HG03460 (cell line): ENCODE measurements at regions not wholly inside any gene's neighbourhood (a gene's known extent, or its start where the extent isn't known, plus 50 kb on each side); places are given as distances from the start of the nearest gene placed in this dataset.

Experiments used
- ATAC-seq: cut with Tn5 transposase; IDR thresholded peaks from one replicate; pipeline ENCODE4 v1.9.1; 2021; ENCODE audit not compliant: unreplicated experiment

DNA sequence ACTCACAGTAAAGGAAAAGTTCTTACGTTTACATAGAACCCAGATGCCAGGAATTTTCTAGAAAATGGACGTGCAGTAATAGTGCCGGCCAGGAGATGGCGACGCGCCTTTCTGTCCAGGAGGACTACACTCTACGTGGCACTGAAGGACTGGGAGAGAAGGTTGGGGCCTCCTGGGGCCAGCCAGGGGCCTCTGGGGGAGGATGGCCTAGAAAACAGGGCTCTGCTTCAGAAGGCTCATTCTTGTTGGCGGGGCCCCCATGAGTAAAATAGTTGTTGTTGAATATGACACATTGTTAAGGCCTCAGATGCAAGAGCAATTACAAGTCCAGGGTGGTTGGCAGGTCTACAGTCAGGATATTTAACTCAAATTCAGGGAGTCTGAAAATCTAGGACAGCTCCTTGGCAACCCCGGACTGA is 120.1 kb upstream of the MAX start:
- no peak for ATAC-seq

DNA sequence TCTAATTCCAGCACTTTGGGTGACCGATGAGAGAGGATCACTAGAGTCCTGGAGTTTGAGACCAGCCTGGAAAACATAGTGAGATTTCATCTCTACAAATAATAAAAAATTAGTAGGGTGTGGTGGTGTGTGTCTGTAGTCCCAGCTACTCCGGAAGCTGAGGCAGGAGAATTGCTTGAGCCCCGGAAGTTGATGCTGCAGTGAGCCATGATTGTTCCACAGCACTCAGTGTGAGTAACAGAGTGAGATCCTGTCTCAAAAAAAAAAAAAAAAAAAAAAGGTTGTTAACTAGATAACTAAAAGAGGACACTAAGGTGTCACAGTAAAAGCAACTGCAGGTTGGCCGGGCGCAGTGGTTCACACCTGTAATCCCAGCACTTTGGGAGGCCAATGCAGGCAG is 121.3 kb upstream of the MAX start:
- no peak for ATAC-seq

DNA sequence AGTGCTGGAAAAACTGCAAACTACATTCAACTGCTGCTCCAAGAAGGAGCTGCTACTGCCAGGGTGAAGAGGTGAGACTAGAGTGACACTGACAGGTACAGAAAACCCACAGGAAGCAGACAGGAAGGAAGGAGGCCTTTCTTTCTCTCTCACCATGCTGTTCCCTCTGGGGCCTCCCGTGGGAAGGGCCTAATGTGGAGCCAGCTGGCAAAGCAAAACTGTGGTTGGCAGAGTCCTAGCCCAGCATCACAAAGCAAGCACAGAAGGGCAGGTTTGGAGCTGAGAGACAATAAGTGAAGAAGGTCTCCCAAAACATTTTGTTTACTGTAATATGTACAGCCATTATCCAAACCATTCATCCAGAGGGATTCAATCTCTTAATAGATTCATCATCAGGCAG is 122.5 kb upstream of the MAX start:
- no peak for ATAC-seq

DNA sequence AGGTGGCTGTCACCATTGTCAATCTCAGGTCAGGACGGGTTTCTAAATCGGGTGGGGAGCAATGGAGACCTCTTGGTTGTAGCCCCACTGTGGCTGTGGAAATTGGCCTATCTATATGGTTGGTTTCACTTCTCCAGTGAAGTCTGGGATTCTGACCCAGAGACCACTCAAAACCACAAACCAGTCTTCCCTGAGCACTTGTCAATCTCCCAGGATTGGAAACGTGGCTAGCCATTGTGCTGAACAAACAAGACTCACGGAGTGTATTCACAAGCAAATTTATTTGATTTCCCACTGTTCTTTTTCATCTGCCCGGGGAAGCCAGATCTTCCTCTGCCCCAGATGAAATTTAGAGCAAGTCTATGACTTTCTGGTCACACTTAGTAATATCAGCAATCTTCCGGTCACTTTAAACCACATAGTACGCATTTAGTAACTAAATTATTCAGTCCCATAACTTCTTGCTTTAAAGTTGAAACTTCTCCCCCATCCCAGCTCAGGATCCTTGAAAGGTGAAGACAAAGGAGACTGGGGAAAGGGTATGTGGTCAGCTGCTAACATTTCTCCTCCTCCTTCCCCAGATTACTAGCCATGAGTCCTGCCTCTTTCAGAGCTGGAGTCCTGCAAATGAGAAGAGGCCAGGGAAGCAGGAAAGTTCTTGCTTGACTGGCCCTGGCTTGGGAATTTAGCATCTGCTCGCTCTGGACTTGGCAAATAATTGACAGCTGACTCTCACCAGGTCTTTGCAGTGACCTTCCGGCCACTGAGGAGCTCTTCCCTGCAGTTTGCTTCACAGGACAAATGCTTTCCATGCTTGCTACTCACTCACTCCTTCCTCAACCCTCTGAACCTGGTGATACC is 123.2 kb upstream of the MAX start:
- no peak for ATAC-seq

DNA sequence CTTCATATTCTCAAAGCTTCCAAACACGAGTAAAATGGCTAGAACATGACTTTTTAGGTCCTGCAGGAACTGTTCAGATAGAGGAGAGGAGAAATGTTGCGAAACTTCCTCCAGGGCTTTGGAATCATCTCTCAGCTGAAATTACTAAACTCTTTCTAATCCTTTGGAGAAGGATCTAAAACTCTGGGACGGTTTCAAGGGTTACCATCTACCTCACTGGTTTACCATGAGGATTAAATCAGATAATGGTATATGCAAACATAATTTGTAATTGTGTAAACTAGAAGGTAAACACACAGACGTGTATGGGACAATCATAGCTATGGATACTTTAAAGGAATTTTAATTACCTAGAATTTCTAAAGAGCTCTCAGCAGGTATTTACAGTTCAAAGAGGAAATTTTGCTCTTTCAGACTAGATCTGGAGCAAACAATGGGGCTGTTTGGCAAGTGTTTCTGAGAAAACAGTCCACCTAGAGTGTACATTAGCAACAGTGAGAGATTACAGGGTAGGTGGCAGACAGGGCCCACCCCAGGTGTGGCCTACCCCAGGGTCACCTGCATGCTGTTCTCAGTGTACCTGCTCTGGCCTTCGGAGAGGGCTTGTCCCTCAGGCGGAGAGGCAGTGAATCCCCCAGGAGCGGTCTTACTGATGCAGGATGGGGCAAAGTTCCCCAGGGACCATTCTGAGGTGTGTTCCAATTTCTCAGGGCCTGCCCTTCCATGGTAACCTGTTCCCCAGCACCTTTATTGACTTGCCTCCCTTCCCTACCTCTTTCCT is 124.7 kb upstream of the MAX start:
- ATAC-seq, result no peak

DNA sequence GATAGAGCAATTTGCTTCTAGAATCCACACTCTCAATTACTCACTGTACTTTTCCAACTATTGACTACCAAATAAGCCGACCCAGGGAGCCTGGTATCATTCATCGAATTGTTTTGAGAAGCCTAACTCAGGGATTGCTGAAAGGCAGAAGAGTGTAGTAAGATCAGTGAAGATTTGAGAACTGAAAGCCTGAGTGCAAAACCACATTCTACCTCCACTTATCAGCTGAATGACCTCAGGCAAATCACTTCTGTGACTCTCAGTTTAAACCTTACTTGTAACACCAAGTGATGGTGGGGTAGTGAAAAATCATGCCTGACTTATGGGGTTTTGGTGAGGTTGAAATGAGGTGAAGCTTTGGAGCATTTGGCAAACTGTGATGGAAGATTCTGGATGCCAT is 126.1 kb upstream of the MAX start:
- peak; percentile 88 for ATAC-seq

DNA sequence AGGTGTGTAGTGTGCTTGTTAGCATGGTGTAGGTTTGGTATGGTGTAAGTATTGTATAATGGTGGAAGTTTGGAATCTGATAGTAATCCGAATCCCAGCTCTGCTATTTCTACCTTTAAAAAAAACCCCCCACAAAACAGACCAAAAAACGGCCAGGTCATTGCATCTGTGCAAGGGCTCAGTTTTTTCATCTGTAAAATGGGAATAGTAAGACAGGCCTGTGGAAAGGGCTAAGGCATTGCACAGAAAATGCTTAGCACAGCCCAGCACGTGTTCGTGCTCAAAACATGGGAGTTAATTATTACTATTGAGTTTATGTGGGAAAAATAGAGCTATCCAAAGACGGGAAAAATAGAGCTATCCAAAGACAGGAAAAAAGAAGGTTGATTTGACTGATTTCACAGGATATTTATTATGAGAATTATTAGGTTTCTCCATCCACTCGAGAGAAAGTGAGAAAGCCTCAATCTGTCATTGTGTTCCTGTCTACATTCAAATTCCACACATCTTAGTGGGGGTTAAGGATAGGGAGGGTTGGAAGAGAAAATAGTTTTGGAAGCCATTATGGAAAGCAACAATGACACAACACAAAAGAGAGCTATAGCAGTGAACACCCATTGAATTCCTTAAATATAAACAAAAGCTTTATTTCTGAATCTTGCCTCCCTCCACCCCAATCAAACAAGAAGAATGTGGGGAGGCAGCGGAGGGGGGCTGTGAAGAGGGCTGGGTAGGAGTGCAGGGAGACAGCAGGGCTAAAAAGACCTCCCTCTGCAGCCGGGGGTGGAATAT is 126.8 kb upstream of the MAX start:
- ATAC-seq, result no peak

DNA sequence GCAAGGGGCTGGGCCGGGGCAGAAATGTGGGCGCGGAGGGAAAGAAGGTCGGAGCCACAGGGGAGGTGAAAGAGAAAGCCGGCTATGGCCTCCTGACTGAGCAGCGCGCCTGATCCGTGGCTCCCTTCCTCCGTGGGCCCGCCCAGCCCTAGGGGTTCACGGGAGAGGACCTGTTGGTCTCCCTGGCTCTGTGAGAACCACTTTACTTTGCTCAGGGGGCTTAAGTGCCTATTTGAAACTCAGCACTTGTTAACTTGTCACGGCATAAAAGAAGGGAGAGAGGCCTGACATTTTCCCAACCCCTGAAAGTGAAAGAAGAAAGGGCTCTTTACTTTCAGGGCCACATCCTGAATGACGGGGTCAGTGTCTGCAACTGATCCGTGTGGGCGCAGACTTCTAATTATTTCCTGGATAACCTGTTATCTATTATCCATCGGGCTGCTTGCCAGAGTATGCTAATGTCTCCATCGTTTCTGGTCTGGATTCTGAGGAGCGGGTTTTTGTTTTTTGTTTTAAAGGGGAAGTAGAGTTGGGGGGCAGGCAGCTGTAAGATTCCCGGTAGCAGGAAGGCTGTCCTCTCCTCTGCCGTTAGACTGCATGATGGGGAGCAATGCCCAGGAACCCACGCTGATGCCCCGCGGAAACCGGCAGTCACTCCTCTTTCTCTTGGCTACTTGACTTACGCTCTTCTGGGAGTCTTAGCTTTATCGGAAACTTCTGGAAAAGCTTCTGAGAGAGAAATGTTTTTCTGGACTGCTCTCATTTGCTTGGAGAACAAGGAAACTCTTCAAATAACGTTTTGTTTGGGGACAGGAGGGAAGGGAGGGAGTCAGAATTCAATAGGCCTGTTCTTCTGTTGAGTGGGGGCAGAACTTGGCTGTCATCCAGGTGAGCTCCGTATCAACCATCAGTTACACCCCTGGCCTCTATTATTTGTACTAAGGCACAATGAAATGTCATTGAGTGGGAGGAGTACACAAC is 127.7 kb upstream of the MAX start:
- no peak for ATAC-seq

DNA sequence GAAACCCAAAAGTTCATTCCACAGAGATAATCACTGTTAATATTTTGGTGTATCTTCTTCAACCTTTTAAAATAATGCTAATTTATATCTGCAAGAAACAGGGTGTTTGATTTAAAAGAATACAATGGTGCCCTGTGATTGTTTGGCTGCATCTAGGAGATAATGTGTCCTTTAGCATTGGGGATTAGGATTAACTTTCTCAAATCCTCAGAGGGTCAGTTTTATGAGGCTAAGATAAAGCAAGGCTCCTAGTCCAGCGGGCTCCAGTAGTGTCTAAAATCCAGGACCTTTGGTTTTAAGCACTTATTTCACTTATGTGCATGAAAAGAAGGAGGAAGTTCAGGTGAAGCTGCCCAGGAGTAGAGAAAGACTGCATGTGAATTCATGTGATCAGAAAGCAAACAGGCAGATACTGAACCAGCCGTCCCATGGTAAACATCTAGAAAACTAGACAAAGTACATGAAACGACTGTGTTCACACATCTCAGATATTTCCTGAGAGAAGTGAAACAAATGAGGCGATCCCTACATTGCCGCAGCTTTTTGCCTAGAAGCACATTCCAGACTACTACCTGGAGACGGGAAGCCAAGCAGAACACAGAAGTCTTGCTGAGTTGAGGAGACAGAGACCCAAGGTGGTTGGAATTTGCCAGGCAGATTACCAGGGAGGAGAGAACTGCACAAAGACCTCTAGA is 129.1 kb upstream of the MAX start:
- ATAC-seq, result no peak

DNA sequence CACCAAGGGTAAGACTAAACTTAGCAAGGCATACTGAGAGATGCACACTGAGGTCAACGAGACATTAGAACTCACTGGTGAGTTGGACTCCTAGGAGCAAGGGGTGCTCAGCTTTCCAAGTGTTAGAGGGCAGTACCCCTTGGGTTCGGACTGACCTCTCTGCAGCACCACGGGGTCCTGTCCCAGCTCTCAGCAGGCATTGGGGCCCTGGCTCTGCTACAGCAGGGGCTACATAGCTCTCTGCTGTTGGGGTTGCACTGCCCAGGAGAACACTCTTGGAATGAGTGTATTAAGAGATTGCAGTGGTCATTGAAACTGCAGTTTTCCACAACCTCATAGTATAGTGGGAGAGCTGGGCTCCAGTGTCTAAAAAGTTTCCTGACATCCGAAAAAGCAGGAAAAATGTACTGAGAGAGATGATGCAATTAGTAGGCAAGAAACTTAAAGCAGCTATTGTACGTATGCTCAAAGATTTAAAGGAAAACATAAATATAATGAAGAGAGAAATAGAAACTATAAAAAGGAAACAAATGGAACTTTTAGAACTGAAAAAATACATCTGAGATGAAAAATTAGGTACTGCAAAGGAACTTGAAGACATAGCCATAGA is 132.5 kb upstream of the MAX start:
- no peak for ATAC-seq

DNA sequence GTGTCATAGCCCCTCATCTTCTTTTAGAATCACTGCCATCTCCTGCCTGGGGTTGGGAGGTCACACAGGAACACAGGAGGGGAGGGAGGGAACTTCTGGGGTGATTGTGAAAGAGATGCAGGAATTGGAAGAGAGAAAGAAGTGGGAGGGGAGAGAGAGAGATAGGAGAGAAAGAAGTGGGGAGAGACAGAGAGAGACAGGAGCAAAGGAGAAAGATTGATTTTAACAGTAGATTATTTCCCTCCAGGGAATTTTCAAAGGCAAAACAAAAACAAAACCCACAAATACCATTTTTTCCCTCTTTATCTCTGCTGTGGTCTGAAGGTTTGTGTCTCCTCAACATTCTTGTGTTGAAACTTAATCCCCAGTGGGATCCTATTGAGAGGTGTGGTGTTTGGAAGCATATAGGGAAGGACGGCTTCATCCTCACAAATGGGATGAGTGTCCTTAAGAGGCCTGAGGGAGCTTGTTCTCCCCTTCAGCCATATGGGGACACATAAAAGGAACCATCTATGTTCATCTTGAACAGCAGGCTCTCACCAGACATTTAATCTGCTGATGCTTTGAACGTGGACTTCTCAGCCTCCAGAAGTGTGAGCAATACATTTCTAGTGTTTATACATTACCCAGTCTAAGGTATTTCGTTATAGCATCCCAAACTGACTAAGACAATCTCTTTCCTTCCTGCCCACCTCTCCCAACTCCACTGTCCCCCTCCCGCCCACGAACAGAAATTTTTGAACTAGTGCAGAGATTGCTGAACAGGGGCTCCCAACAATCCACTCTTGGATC is 134.9 kb upstream of the MAX start:
- ATAC-seq, result no peak

DNA sequence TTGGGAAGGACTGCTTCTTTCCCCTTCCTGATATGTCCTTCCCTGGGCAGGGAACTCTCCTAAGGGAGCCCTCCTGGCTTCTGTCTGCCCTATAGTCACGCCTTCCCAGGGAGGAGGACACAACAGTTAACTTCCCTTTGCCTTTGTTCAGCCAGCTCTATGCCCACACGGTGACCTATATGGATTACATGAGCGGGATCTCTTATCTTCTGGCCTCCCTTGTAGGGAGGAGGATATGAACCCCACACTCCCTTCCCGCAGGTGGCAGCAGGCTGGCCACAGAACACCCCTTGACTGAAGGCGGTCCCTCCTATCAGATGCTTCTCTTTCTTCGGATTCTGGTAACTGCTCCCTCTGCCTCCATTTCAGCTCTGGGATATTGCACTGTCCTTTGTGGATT is 135.6 kb upstream of the MAX start:
- ATAC-seq, result no peak

DNA sequence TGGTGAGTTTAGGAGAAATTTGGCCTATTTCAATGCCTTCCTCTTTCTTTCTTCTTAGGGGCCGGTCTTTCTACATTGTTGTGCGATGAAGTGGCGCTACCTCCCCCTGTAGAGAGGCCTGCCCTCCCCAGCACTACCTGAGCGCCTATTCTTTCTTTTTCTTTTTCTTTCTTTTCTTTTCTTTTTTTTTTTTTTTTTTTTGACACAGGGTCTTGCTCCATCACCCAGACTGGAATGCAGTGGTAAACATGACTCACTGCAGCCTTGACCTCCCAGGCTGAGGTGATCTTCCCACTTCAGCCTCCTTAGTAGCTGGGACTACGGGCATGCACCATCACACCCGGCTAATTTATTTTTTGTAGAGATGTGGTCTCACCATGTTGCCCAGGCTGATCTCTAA is 136.1 kb upstream of the MAX start:
- no peak for ATAC-seq

DNA sequence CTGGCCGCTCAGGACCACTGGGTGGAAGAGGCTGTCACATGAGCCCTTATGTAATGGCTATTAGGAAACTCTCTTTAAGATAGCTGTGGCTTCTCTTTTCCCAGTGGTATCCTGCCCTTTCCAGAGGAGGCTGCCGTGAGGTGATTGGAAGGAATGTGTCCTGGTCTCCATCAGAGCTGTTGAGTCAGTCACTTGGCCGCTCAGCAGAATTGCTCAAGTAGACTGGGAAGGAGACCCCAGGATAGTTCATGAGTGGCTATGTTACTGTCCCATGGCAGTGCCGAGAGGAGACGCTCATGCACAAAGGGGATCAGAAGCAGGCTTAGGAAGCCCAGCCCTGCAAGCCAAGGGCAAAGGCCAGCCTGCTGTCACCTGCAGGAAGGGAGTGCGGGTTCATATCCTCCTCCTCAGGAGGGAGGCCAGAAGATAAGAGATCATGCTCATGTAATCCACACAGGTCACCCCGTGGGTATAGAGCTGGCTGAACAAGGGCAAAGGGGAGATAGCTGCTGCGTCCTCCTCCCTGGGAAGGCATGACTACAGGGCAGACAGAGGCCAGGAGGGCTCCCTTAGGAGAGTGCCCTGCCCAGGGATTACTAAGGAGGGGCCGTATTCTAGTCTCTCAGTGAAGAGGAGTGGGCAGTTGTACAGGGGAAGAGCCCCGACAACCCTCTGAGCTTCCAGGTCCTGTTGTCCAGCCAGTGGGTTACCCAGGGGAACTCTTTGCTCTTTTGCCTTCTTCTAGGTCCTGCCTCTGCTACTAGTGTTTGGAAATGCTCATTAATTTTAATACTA is 137.0 kb upstream of the MAX start:
- ATAC-seq, result no peak

DNA sequence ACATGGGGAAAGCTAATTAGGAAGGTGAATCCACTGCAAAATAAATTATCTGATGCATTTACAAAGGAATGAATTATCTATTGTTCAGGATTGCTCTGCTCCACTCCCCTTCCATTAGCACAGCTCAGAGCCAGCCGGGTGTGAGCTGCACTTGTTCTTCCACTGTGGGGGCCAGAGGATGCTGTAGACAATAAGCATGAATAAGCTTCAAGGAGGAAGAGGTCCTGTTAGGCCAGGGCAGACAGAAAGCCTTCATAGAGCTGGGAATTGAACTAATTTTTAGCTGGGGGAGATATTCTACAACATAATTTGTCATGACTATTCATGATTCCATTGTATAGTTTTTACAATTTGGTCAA is 137.6 kb upstream of the MAX start:
- ATAC-seq, result no peak

DNA sequence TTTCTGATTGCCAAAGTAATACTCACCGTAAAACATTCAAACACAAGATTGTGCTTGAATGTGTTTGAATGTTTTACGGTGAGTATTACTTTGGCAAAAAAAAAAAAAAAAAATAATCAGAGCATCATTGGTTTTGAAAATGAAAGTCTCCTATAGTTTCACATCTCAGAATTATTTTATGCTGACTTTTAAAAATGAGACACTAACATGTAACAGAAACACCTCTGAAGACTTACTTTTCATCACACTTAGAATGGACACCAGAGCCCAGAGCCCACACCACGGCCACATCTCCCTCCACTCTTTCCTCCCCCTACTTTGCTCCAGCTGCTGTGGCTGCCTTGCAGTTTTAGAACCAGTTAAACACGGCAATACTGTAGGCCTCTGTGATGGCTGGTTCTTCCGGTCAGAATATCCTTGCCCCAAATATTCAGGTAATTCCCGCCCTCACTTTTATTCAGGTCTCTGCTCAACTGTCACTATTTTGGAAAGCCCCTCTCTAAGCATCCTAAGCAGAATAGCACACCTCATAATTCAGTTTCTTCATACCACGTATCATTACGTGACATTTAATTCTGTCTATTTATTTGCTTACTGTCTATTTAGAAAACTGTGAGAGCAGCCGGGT is 138.9 kb upstream of the MAX start:
- no peak for ATAC-seq

DNA sequence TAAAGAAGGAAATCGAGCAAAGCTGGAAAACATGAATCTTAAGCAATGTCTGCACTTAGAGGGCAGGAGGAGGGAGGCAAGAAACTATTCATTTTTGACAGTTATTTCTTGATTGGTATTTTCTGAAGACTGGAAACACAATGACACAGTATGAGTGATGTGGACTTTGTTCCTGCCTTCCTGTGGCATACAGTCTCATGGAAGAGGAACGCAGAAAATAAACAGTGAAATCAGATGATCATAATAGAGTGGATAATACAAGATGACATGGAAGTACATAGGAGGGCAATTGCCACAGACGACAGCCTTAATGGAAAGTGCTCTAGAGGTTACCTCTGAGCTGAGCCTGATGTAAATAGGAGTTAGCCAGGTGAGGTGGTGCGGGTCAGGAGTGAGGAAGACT is 140.4 kb upstream of the MAX start:
- ATAC-seq, result no peak
